HepG2 (cell line): ENCODE measurements at regions not wholly inside any gene's neighbourhood (a gene's known extent, or its start where the extent isn't known, plus 50 kb on each side); places are given as distances from the start of the nearest gene placed in this dataset.

Experiments used
- ARHGAP35 ChIP-seq: sonication (generic); formaldehyde crosslinking; IDR thresholded peaks from 2 replicates; pipeline ENCODE4 v1.9.0; 2022; ENCODE audit warnings: mild to moderate bottlenecking, inconsistent platforms, moderate library complexity, missing genetic modification reagents, borderline replicate concordance
- ATM ChIP-seq: fragments of 450-650 bp; IDR thresholded peaks from 2 replicates; pipeline ENCODE4 v1.7.1; 2017; ENCODE audit warnings: mild to moderate bottlenecking, borderline replicate concordance
- FOXJ3 ChIP-seq: sonication (generic); formaldehyde crosslinking; IDR thresholded peaks from 2 replicates; pipeline ENCODE4 v1.4.0; 2020; ENCODE audit warnings: missing genetic modification reagents, mild to moderate bottlenecking, borderline replicate concordance
- GZF1 ChIP-seq: sonication (generic); formaldehyde crosslinking; IDR thresholded peaks from 2 replicates; pipeline ENCODE4 v1.5.1; 2020; ENCODE audit warnings: mild to moderate bottlenecking, missing genetic modification reagents
- NAIF1 ChIP-seq: sonication (generic); formaldehyde crosslinking; IDR thresholded peaks from 2 replicates; pipeline ENCODE4 v1.5.0; 2020; ENCODE audit warnings: mild to moderate bottlenecking, missing genetic modification reagents, borderline replicate concordance
- NR2C2 ChIP-seq: sonication (generic); formaldehyde crosslinking; IDR thresholded peaks from 2 replicates; pipeline ENCODE4 v1.4.0; 2020; ENCODE audit warnings: missing genetic modification reagents, mild to moderate bottlenecking, moderate library complexity, borderline replicate concordance
- PAF1 ChIP-seq: IDR thresholded peaks from 2 replicates; pipeline ENCODE4 v1.6.1; 2016; ENCODE audit warnings: missing genetic modification reagents, missing compliant biosample characterization
- PAWR ChIP-seq: sonication (generic); formaldehyde crosslinking; IDR thresholded peaks from 2 replicates; pipeline ENCODE4 v1.4.0; 2020; ENCODE audit warnings: missing genetic modification reagents, mild to moderate bottlenecking, borderline replicate concordance
- RARG ChIP-seq: sonication (generic); formaldehyde crosslinking; IDR thresholded peaks from 2 replicates; pipeline ENCODE4 v1.4.0; 2020; ENCODE audit warnings: low read depth, mild to moderate bottlenecking, missing genetic modification reagents
- SMAD1 ChIP-seq: sonication (generic); formaldehyde crosslinking; IDR thresholded peaks from 2 replicates; pipeline ENCODE4 v1.4.0; 2020; ENCODE audit warnings: missing genetic modification reagents, low read depth, mild to moderate bottlenecking, borderline replicate concordance
- SP2 ChIP-seq: sonication (generic); formaldehyde crosslinking; IDR thresholded peaks from 2 replicates; pipeline ENCODE4 v1.5.1; 2020; ENCODE audit warnings: mild to moderate bottlenecking, missing genetic modification reagents
- ZKSCAN5 ChIP-seq: sonication (generic); formaldehyde crosslinking; IDR thresholded peaks from 2 replicates; pipeline ENCODE4 v1.5.1; 2020; ENCODE audit warnings: mild to moderate bottlenecking, missing genetic modification reagents
- ZNF253 ChIP-seq: sonication (generic); formaldehyde crosslinking; IDR thresholded peaks from 2 replicates; pipeline ENCODE4 v1.8.0; 2022; ENCODE audit warnings: mild to moderate bottlenecking, missing genetic modification reagents, borderline replicate concordance
- ZNF451 ChIP-seq: sonication (generic); formaldehyde crosslinking; IDR thresholded peaks from 2 replicates; pipeline ENCODE4 v1.5.0; 2020; ENCODE audit warnings: mild to moderate bottlenecking, missing genetic modification reagents
- ZNF629 ChIP-seq: sonication (generic); formaldehyde crosslinking; conservative IDR thresholded peaks from 2 replicates; pipeline ENCODE4 v1.5.0; 2020; ENCODE audit warnings: missing genetic modification reagents
- ZNF7 ChIP-seq: IDR thresholded peaks from 2 replicates; pipeline ENCODE4 v1.6.1; 2016; ENCODE audit warnings: missing biosample characterization, missing genetic modification reagents
- ZNF790 ChIP-seq: sonication (generic); formaldehyde crosslinking; IDR thresholded peaks from 2 replicates; pipeline ENCODE4 v1.8.0; 2022; ENCODE audit warnings: missing genetic modification reagents, mild to moderate bottlenecking, borderline replicate concordance
- ZNF879 ChIP-seq: sonication (generic); formaldehyde crosslinking; IDR thresholded peaks from 2 replicates; pipeline ENCODE4 v1.8.1; 2023; ENCODE audit warnings: missing genetic modification reagents
- TF ChIP-seq, protein P1 (sequence below), 2 experiments: sonication (generic) in 1 of 2; formaldehyde crosslinking in 1 of 2; IDR thresholded peaks; 2 replicates each; pipeline versions ENCODE4 v1.4.0 to v1.6.1; 2016 to 2020; ENCODE audit warnings: borderline replicate concordance in 1 of 2, low read depth in 1 of 2, mild to moderate bottlenecking in 1 of 2, missing genetic modification reagents in 1 of 2
- TF ChIP-seq, protein P2 (sequence below): sonication (generic); formaldehyde crosslinking; IDR thresholded peaks from 2 replicates; pipeline ENCODE4 v1.4.0; 2020; ENCODE audit warnings: missing genetic modification reagents
- TF ChIP-seq, protein P3 (sequence below): sonication (generic); formaldehyde crosslinking; IDR thresholded peaks from 2 replicates; pipeline ENCODE4 v1.4.0; 2020; ENCODE audit warnings: missing genetic modification reagents

DNA sequence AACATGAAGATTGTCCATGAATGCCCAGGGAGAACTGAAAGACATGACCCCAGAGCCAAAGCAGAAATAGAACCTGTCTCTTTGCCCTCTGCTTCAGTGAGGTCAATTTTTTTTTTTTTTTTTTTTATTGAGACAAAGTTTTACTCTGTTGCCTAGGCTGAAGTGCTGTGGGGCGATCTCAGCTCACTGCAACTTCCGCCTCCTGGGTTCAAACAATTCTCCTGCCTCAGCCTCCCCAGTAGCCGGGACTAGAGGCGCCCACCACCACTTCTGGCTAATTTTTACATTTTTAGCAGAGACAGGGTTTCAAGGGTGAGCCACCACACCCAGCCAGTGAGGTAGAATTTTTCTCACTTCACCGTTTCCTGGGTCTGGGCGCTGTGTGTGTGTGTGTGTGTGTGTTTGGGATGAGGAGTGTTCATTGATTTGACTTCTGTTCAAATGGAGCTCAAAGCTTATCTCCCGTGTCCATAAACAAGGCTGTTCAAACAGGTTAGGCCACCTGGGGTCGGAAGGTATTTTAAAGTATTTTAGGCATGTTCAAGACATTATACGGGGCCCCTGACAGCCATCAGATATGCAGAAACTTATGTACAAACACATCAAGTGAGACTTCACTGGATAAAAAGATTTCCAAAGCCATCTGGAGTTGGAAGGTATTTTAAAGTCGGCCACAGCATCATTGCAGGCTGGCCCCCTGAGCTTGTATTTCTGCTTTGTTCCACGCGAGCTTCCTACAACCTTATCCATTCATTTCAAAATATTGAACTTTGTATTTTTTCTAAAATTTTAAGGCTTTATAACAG, 93.8 kb downstream of the MAP3K8 start (continued):
- TF ChIP-seq ZNF629 (CRISPR knock-in tag): 0 out of 2 replicates have a peak, but pooled peaks have one; percentile 7
- no peak for TF ChIP-seq ZNF451 (CRISPR knock-in tag)
- TF ChIP-seq SMAD1: no peak
- no peak for TF ChIP-seq RARG (CRISPR knock-in tag)
- TF ChIP-seq, protein P1, sequence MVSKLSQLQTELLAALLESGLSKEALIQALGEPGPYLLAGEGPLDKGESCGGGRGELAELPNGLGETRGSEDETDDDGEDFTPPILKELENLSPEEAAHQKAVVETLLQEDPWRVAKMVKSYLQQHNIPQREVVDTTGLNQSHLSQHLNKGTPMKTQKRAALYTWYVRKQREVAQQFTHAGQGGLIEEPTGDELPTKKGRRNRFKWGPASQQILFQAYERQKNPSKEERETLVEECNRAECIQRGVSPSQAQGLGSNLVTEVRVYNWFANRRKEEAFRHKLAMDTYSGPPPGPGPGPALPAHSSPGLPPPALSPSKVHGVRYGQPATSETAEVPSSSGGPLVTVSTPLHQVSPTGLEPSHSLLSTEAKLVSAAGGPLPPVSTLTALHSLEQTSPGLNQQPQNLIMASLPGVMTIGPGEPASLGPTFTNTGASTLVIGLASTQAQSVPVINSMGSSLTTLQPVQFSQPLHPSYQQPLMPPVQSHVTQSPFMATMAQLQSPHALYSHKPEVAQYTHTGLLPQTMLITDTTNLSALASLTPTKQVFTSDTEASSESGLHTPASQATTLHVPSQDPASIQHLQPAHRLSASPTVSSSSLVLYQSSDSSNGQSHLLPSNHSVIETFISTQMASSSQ (IDR thresholded peaks at IDR 0.05; ENCODE audit: low read depth): no peak
- TF ChIP-seq, protein P1 (CRISPR knock-in tag; IDR thresholded peaks at IDR 0.05; ENCODE audit: borderline replicate concordance): peak; percentile 24; the same call in 1 of the 2 replicates
- no peak for TF ChIP-seq ZNF253
- TF ChIP-seq SP2: no peak
- no peak for TF ChIP-seq ARHGAP35 (CRISPR knock-in tag)
- no peak for TF ChIP-seq GZF1 (CRISPR knock-in tag)
- TF ChIP-seq ZNF879 (CRISPR knock-in tag): no peak
- no peak for TF ChIP-seq ZKSCAN5 (CRISPR knock-in tag)
- TF ChIP-seq, protein P2, sequence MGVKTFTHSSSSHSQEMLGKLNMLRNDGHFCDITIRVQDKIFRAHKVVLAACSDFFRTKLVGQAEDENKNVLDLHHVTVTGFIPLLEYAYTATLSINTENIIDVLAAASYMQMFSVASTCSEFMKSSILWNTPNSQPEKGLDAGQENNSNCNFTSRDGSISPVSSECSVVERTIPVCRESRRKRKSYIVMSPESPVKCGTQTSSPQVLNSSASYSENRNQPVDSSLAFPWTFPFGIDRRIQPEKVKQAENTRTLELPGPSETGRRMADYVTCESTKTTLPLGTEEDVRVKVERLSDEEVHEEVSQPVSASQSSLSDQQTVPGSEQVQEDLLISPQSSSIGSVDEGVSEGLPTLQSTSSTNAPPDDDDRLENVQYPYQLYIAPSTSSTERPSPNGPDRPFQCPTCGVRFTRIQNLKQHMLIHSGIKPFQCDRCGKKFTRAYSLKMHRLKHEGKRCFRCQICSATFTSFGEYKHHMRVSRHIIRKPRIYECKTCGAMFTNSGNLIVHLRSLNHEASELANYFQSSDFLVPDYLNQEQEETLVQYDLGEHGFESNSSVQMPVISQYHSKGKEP (CRISPR knock-in tag): no peak
- TF ChIP-seq NR2C2 (CRISPR knock-in tag): no peak
- TF ChIP-seq ATM: no peak
- no peak for TF ChIP-seq PAWR (CRISPR knock-in tag)
- no peak for TF ChIP-seq ZNF7 (CRISPR knock-in tag)
- no peak for TF ChIP-seq ZNF790 (CRISPR knock-in tag)
- no peak for TF ChIP-seq PAF1 (CRISPR knock-in tag)
- TF ChIP-seq FOXJ3 (CRISPR knock-in tag): peak; percentile 76
- TF ChIP-seq, protein P3, sequence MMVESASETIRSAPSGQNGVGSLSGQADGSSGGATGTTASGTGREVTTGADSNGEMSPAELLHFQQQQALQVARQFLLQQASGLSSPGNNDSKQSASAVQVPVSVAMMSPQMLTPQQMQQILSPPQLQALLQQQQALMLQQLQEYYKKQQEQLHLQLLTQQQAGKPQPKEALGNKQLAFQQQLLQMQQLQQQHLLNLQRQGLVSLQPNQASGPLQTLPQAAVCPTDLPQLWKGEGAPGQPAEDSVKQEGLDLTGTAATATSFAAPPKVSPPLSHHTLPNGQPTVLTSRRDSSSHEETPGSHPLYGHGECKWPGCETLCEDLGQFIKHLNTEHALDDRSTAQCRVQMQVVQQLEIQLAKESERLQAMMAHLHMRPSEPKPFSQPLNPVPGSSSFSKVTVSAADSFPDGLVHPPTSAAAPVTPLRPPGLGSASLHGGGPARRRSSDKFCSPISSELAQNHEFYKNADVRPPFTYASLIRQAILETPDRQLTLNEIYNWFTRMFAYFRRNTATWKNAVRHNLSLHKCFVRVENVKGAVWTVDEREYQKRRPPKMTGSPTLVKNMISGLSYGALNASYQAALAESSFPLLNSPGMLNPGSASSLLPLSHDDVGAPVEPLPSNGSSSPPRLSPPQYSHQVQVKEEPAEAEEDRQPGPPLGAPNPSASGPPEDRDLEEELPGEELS (CRISPR knock-in tag): peak; percentile 91
- TF ChIP-seq NAIF1 (CRISPR knock-in tag): no peak
